PC-3 (cell line): ENCODE measurements at regions not wholly inside any gene's neighbourhood (a gene's known extent, or its start where the extent isn't known, plus 50 kb on each side); places are given as distances from the start of the nearest gene placed in this dataset.

Experiments used
- ATAC-seq: fragments of 200-7000 bp; cut with Tn5 transposase; 2 replicates; pipeline ENCODE4 v1.9.1; 2020; ENCODE audit warnings: mild to moderate bottlenecking, moderate library complexity
- BruUV-seq: library from RNA; stranded (reverse); fragments of 400-500 nt; replicated peaks from 2 replicates; lab custom pipeline; 2021; lab: Mats Ljungman, UMichigan
- CTCF ChIA-PET: fragments of 300-600 bp; sonication (Branson Sonifier 250); formaldehyde crosslinking; loops from one replicate; lab custom pipeline; 2022; ENCODE audit warnings: antibody characterized with exemption; lab: Charles Lee
- POLR2A ChIA-PET: fragments of 300-600 bp; sonication (Branson Sonifier 250); formaldehyde crosslinking; loops from one replicate; lab custom pipeline; 2022; ENCODE audit warnings: antibody characterized with exemption; ENCODE audit not compliant: unreplicated experiment; lab: Charles Lee
- DNase-seq: peaks from one replicate; pipeline ENCODE4 v3.0.0-alpha.2; 2015
- H2AFZ ChIP-seq: fragments of 300-600 bp; sonication (generic); 2 replicates; pipeline ENCODE4 v1.6.0; 2016; ENCODE audit warnings: antibody characterized with exemption, low read length
- H3F3A ChIP-seq: fragments of 300-600 bp; sonication (generic); one replicate; pipeline ENCODE4 v1.6.0; 2017; ENCODE audit warnings: antibody characterized with exemption, low read length, control low read depth, mild to moderate bottlenecking; ENCODE audit not compliant: unreplicated experiment
- H3K27ac ChIP-seq: fragments of 300-600 bp; sonication (generic); 2 replicates; pipeline ENCODE4 v1.5.1; 2016; ENCODE audit warnings: mild to moderate bottlenecking, low read length
- H3K27me3 ChIP-seq: fragments of 300-600 bp; sonication (generic); 2 replicates; pipeline ENCODE4 v1.6.1; 2016; ENCODE audit warnings: low read length, mixed read lengths
- H3K36me3 ChIP-seq: fragments of 300-600 bp; sonication (generic); 2 replicates; pipeline ENCODE4 v1.6.1; 2016; ENCODE audit warnings: low read depth, mixed run types, low read length, mixed read lengths
- H3K4me1 ChIP-seq: fragments of 300-600 bp; sonication (generic); 2 replicates; pipeline ENCODE4 v1.5.1; 2016; ENCODE audit warnings: low read length; ENCODE audit not compliant: insufficient read depth
- H3K4me2 ChIP-seq: fragments of 300-600 bp; sonication (generic); 2 replicates; pipeline ENCODE4 v1.6.0; 2016; ENCODE audit warnings: low read length
- H3K4me3 ChIP-seq: fragments of 300-600 bp; sonication (generic); 2 replicates; pipeline ENCODE4 v1.5.1; 2016; ENCODE audit warnings: mild to moderate bottlenecking, low read length, mixed read lengths
- H3K79me2 ChIP-seq: fragments of 300-600 bp; sonication (generic); 2 replicates; pipeline ENCODE4 v1.6.1; 2017; ENCODE audit warnings: low read length, mixed read lengths
- H3K9ac ChIP-seq: fragments of 300-600 bp; sonication (generic); 2 replicates; pipeline ENCODE4 v1.6.0; 2016; ENCODE audit warnings: mild to moderate bottlenecking, low read length
- H3K9me2 ChIP-seq: fragments of 300-600 bp; sonication (generic); replicated peaks from 2 replicates; pipeline ENCODE4 v1.6.1; 2016; ENCODE audit warnings: mixed run types, low read length, mixed read lengths
- H3K9me3 ChIP-seq: fragments of 300-600 bp; sonication (generic); 2 replicates; pipeline ENCODE4 v1.6.1; 2016; ENCODE audit warnings: low read length, mixed read lengths
- H4K20me1 ChIP-seq: fragments of 300-600 bp; sonication (generic); 2 replicates; pipeline ENCODE4 v1.6.1; 2016; ENCODE audit warnings: low read length, mixed read lengths
- EZH2 ChIP-seq: fragments of 300-600 bp; sonication (generic); IDR thresholded peaks from one replicate; pipeline ENCODE4 v1.6.1; 2017; ENCODE audit warnings: antibody characterized with exemption, mild to moderate bottlenecking, low read length; ENCODE audit not compliant: unreplicated experiment
- EZH2phosphoT487 ChIP-seq: fragments of 300-600 bp; sonication (generic); IDR thresholded peaks from 2 replicates; pipeline ENCODE4 v1.6.1; 2018; ENCODE audit warnings: mild to moderate bottlenecking, antibody characterized with exemption, low read length, borderline replicate concordance
- intact Hi-C: fragments of 100-400 bp; cut with micrococcal nuclease; formaldehyde crosslinking; loops from 2 replicates; pipeline ENCODE4 v1.9.0; 2023
- TF ChIP-seq, protein P1 (sequence below): fragments of 300-600 bp; sonication (generic); conservative IDR thresholded peaks from 2 replicates; pipeline ENCODE4 v1.5.1; 2017; ENCODE audit warnings: antibody characterized with exemption, low read depth, mild to moderate bottlenecking, low read length

DNA sequence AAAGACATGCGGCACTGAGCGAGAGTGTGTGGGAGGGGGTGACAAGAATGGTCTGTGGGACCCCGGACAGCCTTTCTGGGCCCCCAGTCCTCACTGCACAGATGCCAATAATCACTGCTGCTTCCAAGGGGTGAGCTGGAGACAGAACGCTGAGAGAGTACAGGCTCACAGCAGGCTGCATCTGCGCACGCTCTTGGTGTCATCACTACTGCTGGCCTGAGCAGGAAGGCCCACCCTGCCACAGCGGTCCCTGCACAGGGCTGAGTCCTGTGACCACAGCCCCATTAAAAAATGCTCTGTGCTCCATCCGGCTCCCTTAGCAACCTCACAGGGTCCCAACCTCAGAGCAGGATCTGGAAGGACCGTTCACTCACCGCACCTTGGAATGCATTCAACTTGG lies 205.5 kb upstream of the NSMCE3 start:
- no peaks in the 10 kb centered on the region for H3K79me2 ChIP-seq
- H3K36me3 ChIP-seq: no peaks in the 10 kb centered on the region
- no peaks in the 10 kb centered on the region for H3K9me2 ChIP-seq
- peaks cover 17% of the 10 kb centered on the region for H3K4me1 ChIP-seq
- no peak for ATAC-seq
- CTCF ChIA-PET: no interaction called here
- no peaks in the 10 kb centered on the region for H3F3A ChIP-seq
- intact Hi-C loops: no loop called here
- no peak overlapping the region for H3K4me2 ChIP-seq
- no peak overlapping the region for H3K4me3 ChIP-seq
- H3K9ac ChIP-seq: no peak overlapping the region
- H3K9me3 ChIP-seq: no peaks in the 10 kb centered on the region
- no peak overlapping the region for H3K27ac ChIP-seq
- TF ChIP-seq, protein P1, sequence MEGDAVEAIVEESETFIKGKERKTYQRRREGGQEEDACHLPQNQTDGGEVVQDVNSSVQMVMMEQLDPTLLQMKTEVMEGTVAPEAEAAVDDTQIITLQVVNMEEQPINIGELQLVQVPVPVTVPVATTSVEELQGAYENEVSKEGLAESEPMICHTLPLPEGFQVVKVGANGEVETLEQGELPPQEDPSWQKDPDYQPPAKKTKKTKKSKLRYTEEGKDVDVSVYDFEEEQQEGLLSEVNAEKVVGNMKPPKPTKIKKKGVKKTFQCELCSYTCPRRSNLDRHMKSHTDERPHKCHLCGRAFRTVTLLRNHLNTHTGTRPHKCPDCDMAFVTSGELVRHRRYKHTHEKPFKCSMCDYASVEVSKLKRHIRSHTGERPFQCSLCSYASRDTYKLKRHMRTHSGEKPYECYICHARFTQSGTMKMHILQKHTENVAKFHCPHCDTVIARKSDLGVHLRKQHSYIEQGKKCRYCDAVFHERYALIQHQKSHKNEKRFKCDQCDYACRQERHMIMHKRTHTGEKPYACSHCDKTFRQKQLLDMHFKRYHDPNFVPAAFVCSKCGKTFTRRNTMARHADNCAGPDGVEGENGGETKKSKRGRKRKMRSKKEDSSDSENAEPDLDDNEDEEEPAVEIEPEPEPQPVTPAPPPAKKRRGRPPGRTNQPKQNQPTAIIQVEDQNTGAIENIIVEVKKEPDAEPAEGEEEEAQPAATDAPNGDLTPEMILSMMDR: no peak
- TF ChIP-seq EZH2phosphoT487 (no peak), EZH2 (no peak)
- POLR2A ChIA-PET: no interaction called here
- H4K20me1 ChIP-seq: no peaks in the 10 kb centered on the region
- H2AFZ ChIP-seq: no peak overlapping the region
- no peak for DNase-seq
- no TSS peak for BruUV-seq
- no peaks in the 10 kb centered on the region for H3K27me3 ChIP-seq

DNA sequence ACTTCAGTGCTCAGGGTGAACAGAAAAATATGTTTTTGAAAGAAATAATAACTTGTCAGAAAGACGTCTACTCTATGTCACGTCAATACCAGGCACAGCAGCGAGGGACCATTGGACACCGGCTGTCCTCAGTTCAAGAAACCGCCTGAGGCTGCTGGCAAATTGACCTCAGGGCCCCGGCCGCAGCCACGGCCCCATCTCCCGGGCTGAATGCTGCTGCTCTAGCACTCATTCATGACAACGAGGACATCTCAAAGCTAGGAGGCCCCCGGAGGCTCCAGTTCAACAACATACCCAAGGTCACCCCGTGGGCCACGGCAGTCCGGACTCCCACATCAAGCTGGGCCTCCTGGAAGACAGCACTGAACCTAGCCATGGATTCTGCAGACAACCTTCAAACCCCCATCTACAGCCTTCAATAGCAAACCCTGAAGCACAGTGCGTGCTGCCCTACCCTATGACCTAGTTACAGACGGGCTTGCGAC lies 204.0 kb upstream of the NSMCE3 start:
- no peak for DNase-seq
- intact Hi-C loops: no loop called here
- Histone ChIP-seq H4K20me1 (no peaks in the 10 kb centered on the region), H3K9me3 (no peaks in the 10 kb centered on the region), H3K79me2 (no peaks in the 10 kb centered on the region), H3K27ac (no peak overlapping the region), H3K27me3 (no peaks in the 10 kb centered on the region), H2AFZ (no peak overlapping the region), H3K9me2 (no peaks in the 10 kb centered on the region), H3K36me3 (no peaks in the 10 kb centered on the region), H3K9ac (no peak overlapping the region), H3K4me2 (no peak overlapping the region), H3K4me3 (no peak overlapping the region), H3F3A (no peaks in the 10 kb centered on the region), H3K4me1 (peaks cover 21% of the 10 kb centered on the region)
- no peak for ATAC-seq
- TF ChIP-seq, protein P1: no peak
- TF ChIP-seq EZH2phosphoT487 (no peak), EZH2 (no peak)
- CTCF ChIA-PET: no interaction called here
- BruUV-seq: no TSS peak
- POLR2A ChIA-PET: no interaction called here

DNA sequence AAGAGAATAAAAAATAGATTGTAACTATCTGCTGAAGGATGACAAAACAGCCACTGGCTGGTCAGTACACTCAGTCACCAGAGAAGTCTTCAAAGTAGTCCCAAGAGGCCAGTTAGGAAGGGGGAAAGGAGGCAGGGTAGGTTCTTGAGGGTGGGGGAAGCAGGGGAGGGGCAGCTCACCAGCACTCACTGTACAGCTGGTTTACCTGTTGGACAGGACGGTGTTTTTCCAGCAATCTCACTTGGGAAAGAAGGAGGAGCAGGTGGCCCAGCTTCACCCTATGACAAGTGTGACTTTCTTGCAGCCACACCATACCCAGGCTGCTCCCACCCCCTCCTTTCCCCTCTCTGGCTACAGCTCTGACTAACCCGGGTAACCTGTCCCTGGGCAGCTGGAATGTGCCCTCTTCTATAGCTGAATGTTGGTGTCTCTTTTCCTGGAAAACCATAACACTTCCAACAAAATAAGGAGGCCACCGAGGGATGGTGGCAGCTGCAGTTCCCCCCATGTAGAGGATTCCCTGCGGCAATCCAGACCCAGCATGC lies 203.4 kb upstream of the NSMCE3 start:
- peaks cover 21% of the 10 kb centered on the region for H3K4me1 ChIP-seq
- no peaks in the 10 kb centered on the region for H3K36me3 ChIP-seq
- H3K9me2 ChIP-seq: no peaks in the 10 kb centered on the region
- H3K4me2 ChIP-seq: no peak overlapping the region
- no peaks in the 10 kb centered on the region for H3K79me2 ChIP-seq
- POLR2A ChIA-PET: interaction anchor here (0.7 kb wide), 1 partner anchor 204 kb away, joined by 3 read pairs; no protein-coding TSS in a partner anchor
- intact Hi-C loops: no loop called here
- H3K9me3 ChIP-seq: no peaks in the 10 kb centered on the region
- H3F3A ChIP-seq: no peaks in the 10 kb centered on the region
- CTCF ChIA-PET: no interaction called here
- no TSS peak for BruUV-seq
- no peak overlapping the region for H2AFZ ChIP-seq
- no peak for TF ChIP-seq EZH2phosphoT487
- TF ChIP-seq EZH2: no peak
- TF ChIP-seq, protein P1: no peak
- ATAC-seq (no peak), DNase-seq (peak; percentile 4)
- no peak overlapping the region for H3K27ac ChIP-seq
- H3K9ac ChIP-seq: no peak overlapping the region
- H3K27me3 ChIP-seq: no peaks in the 10 kb centered on the region
- no peak overlapping the region for H3K4me3 ChIP-seq
- H4K20me1 ChIP-seq: no peaks in the 10 kb centered on the region
